Hepatocyte (in vitro differentiated cells): ENCODE measurements at regions not wholly inside any gene's neighbourhood (a gene's known extent, or its start where the extent isn't known, plus 50 kb on each side); places are given as distances from the start of the nearest gene placed in this dataset.

Source experiments
- DNase-seq: peaks from one replicate; pipeline ENCODE4 v3.0.0-alpha.2; 2016; ENCODE audit warnings: low spot score
- H2AFZ ChIP-seq: fragments of 200-600 bp; sonication (generic); 2 replicates; pipeline ENCODE4 v1.6.0; 2016; ENCODE audit warnings: antibody characterized with exemption, mild to moderate bottlenecking
- H3K27ac ChIP-seq: fragments of 200-600 bp; sonication (generic); 2 replicates; pipeline ENCODE4 v1.5.1; 2016; ENCODE audit warnings: mild to moderate bottlenecking
- H3K27me3 ChIP-seq: fragments of 200-600 bp; sonication (generic); 2 replicates; pipeline ENCODE4 v1.6.1; 2016
- H3K36me3 ChIP-seq: fragments of 200-600 bp; sonication (generic); replicated peaks from 2 replicates; pipeline ENCODE4 v1.5.1; 2016; ENCODE audit warnings: low read depth; ENCODE audit not compliant: insufficient read depth
- H3K4me1 ChIP-seq: fragments of 200-600 bp; sonication (generic); 2 replicates; pipeline ENCODE4 v1.5.1; 2016; ENCODE audit warnings: mild to moderate bottlenecking, moderate library complexity; ENCODE audit not compliant: insufficient read depth
- H3K4me2 ChIP-seq: fragments of 200-600 bp; sonication (generic); 2 replicates; pipeline ENCODE4 v1.6.0; 2016
- H3K4me3 ChIP-seq: fragments of 200-600 bp; sonication (generic); 2 replicates; pipeline ENCODE4 v1.5.1; 2016; ENCODE audit warnings: mild to moderate bottlenecking
- H3K79me2 ChIP-seq: fragments of 200-600 bp; sonication (generic); 2 replicates; pipeline ENCODE4 v1.6.0; 2017; ENCODE audit warnings: mild to moderate bottlenecking
- H3K9me2 ChIP-seq: fragments of 200-600 bp; sonication (generic); replicated peaks from 2 replicates; pipeline ENCODE4 v1.6.0; 2017; ENCODE audit warnings: mild to moderate bottlenecking; ENCODE audit not compliant: insufficient read depth
- H3K9me3 ChIP-seq: fragments of 200-600 bp; sonication (generic); 2 replicates; pipeline ENCODE4 v1.5.1; 2016; ENCODE audit warnings: low read depth, mild to moderate bottlenecking
- H4K20me1 ChIP-seq: fragments of 200-600 bp; sonication (generic); 2 replicates; pipeline ENCODE4 v1.6.0; 2016; ENCODE audit warnings: mild to moderate bottlenecking; ENCODE audit not compliant: insufficient read depth, poor library complexity, severe bottlenecking
- CTCF ChIP-seq: fragments of 200-600 bp; sonication (generic); IDR thresholded peaks from 2 replicates; pipeline ENCODE4 v1.5.1; 2016; ENCODE audit warnings: antibody characterized with exemption, mild to moderate bottlenecking; ENCODE audit not compliant: poor library complexity
- EZH2 ChIP-seq: fragments of 200-600 bp; sonication (generic); IDR thresholded peaks from 2 replicates; pipeline ENCODE4 v1.6.1; 2016; ENCODE audit warnings: antibody characterized with exemption, mild to moderate bottlenecking, borderline replicate concordance
- EZH2phosphoT487 ChIP-seq: fragments of 200-600 bp; sonication (generic); IDR thresholded peaks from one replicate; pipeline ENCODE4 v1.6.1; 2018; ENCODE audit warnings: antibody characterized with exemption, mild to moderate bottlenecking, low read depth, moderate library complexity; ENCODE audit not compliant: unreplicated experiment, severe bottlenecking
- WGBS: methylation state at CpG from one replicate; pipeline ENCODE4 v1.1.6; 2016; ENCODE audit warnings: low lambda C conversion rate; ENCODE audit errors: missing lambda C conversion rate; 5-methylcytosine and 5-hydroxymethylcytosine counted together

GRCh38 chr16:7115898-7116297 is 216.7 kb upstream of the RBFOX1 start:
- Histone ChIP-seq H3K36me3 (no peaks in the 10 kb centered on the region), H3K9me3 (no peaks in the 10 kb centered on the region), H2AFZ (no peak overlapping the region), H3K9me2 (no peaks in the 10 kb centered on the region), H3K27ac (no peak overlapping the region), H3K79me2 (no peaks in the 10 kb centered on the region), H3K27me3 (no peaks in the 10 kb centered on the region), H3K4me1 (no peaks in the 10 kb centered on the region), H3K4me2 (no peak overlapping the region), H3K4me3 (no peak overlapping the region), H4K20me1 (no peaks in the 10 kb centered on the region)
- DNase-seq: no peak
- 91% methylated on average over 5 of the region's 5 CpGs for WGBS
- TF ChIP-seq EZH2phosphoT487: no peak
- no peak for TF ChIP-seq EZH2
- no peak for TF ChIP-seq CTCF

- H2AFZ ChIP-seq: no peak overlapping the region
- no peaks in the 10 kb centered on the region for H3K9me2 ChIP-seq
- no peak overlapping the region for H3K4me2 ChIP-seq
- H3K4me1 ChIP-seq: no peaks in the 10 kb centered on the region
- no peaks in the 10 kb centered on the region for H4K20me1 ChIP-seq
- H3K4me3 ChIP-seq: no peak overlapping the region
- no peak for DNase-seq
- no peaks in the 10 kb centered on the region for H3K27me3 ChIP-seq
- 74% methylated on average over 2 of the region's 2 CpGs for WGBS
- no peaks in the 10 kb centered on the region for H3K79me2 ChIP-seq
- TF ChIP-seq EZH2: no peak
- TF ChIP-seq CTCF: no peak
- TF ChIP-seq EZH2phosphoT487: no peak
- no peaks in the 10 kb centered on the region for H3K9me3 ChIP-seq
- H3K27ac ChIP-seq: no peak overlapping the region
- no peaks in the 10 kb centered on the region for H3K36me3 ChIP-seq
Observed at GRCh38 chr16:7113949-7114348, 218.7 kb upstream of the RBFOX1 start.

GRCh38 chr16:7113395-7113794 is 219.2 kb upstream of the RBFOX1 start:
- WGBS: 90% methylated on average over 2 of the region's 2 CpGs
- Histone ChIP-seq H4K20me1 (no peaks in the 10 kb centered on the region), H3K27ac (no peak overlapping the region), H3K27me3 (no peaks in the 10 kb centered on the region), H3K79me2 (no peaks in the 10 kb centered on the region), H3K4me2 (no peak overlapping the region), H3K9me3 (no peaks in the 10 kb centered on the region), H2AFZ (no peak overlapping the region), H3K4me3 (no peak overlapping the region), H3K4me1 (no peaks in the 10 kb centered on the region), H3K36me3 (no peaks in the 10 kb centered on the region), H3K9me2 (no peaks in the 10 kb centered on the region)
- TF ChIP-seq CTCF (no peak), EZH2phosphoT487 (no peak), EZH2 (no peak)
- no peak for DNase-seq

- TF ChIP-seq EZH2: no peak
- TF ChIP-seq EZH2phosphoT487: no peak
- TF ChIP-seq CTCF: no peak
- whole genome bisulfite sequencing: 70% methylated on average over 3 of the region's 3 CpGs
Observed at GRCh38 chr16:7111265-7111664, 221.4 kb upstream of the RBFOX1 start.

More at GRCh38 chr16:7111265-7111664, 221.4 kb upstream of the RBFOX1 start:
- no peak overlapping the region for H3K4me2 ChIP-seq
- H3K4me1 ChIP-seq: no peaks in the 10 kb centered on the region
- DNase-seq: no peak
- H3K27ac ChIP-seq: no peak overlapping the region
- H3K9me3 ChIP-seq: no peaks in the 10 kb centered on the region
- H3K79me2 ChIP-seq: no peaks in the 10 kb centered on the region
- H3K27me3 ChIP-seq: no peaks in the 10 kb centered on the region
- no peaks in the 10 kb centered on the region for H3K36me3 ChIP-seq
- H2AFZ ChIP-seq: no peak overlapping the region
- H3K9me2 ChIP-seq: no peaks in the 10 kb centered on the region
- no peak overlapping the region for H3K4me3 ChIP-seq
- H4K20me1 ChIP-seq: no peaks in the 10 kb centered on the region
